GM18867 (cell line): ENCODE measurements at regions not wholly inside any gene's neighbourhood (a gene's known extent, or its start where the extent isn't known, plus 50 kb on each side); places are given as distances from the start of the nearest gene placed in this dataset.
"Not testable (repeated sequence)": the region's sequence is repeated elsewhere in the genome, so short reads cannot be mapped to it uniquely, and the experiment has no call there.

Experiments
- ATAC-seq: cut with Tn5 transposase; IDR thresholded peaks from one replicate; pipeline ENCODE4 v1.9.1; 2021; ENCODE audit warnings: mild to moderate bottlenecking, moderate library complexity; ENCODE audit not compliant: unreplicated experiment

GRCh38 chr2:101612019-101612418, 85.5 kb upstream of the MAP4K4 start:
- ATAC-seq = no peak

GRCh38 chr2:101610750-101611315, 86.7 kb upstream of the MAP4K4 start:
- no peak for ATAC-seq

DNA sequence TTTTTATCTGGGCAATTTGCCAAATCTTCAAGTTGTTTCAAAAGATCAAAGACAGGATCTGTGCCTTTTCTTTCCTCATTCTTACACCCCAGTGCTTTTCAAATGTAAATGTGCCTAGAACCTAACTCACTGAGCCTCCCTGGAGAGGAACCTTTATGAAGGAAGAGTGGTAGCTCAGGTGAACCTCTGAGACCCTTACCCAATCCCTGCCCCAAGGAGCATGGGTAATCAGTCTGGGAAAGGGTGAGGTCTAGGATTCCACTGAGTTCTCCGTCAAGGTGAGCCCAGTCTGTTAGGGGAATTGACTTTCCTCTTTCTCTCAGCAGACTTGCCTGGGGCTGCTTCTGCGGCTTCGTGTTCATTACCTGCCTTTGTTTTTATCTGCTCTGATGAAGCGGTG, 88.1 kb upstream of the MAP4K4 start:
- no peak for ATAC-seq

DNA sequence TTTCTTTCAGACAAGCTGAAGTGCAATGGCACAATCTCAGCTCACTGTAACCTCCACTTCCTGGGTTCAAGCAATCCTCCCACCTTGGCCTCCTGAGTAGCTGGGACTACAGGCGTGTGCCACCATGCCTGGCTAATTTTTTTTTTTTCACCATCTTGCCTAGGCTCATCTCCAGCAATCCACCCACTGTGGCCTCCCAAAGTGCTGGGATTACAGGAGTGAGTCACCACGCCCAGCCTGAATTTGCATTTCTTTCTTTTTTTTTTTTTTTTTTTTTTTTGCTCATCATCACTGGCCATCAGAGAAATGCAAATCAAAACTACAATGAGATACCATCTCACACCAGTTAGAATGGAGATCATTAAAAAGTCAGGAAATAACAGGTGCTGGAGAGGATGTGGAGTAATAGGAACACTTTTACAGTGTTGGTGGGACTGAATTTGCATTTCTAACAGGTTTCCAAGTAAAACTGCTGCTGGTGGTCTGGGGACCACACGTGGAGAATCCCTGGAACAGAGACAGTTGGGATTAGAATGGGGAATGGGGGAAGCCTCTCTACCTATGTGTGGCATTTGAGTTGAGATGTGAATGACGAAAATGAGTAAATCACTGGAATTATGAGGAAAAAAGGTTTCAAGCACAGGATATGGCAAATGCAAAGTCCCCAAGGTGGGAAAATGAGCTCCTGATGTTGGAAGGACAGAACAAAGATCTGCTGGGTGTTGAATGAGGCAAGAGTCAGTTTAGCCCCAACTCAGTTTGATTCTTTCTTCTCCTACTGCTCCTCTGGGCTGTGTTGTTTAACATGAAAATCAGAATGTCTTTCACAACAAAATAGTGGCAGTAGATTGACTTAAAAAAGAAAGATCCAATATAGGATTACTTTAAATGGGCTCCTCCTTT, 88.8 kb upstream of the MAP4K4 start:
- no peak for ATAC-seq

DNA sequence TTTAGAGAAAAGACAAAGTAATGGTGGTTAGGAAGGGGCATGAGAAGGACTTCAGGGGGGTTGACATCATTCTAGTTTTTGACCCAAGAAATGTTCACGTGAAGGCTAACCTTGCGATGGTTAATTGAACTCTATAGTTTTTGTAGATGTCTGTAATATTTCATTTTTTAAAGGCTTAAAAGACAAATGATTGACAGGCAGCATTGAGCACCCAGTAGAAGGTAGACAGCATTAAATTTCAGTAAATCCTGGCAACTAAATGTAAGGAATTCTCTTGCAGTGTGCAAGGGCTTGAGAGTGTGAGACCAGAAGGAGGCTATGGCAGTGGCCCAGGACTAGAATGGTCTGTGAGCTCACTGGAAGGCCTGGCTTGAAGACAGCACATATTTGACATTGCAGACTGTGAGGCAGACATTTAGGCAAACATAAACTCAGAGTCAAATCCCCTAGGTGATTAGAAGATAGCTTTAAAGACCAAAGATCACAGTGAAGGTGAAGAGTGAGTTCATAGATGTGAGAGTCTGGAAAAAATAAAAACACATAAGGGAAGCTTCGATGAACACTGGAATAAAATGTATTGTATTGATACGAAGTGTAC, 100.1 kb upstream of the MAP4K4 start:
- no peak for ATAC-seq

DNA sequence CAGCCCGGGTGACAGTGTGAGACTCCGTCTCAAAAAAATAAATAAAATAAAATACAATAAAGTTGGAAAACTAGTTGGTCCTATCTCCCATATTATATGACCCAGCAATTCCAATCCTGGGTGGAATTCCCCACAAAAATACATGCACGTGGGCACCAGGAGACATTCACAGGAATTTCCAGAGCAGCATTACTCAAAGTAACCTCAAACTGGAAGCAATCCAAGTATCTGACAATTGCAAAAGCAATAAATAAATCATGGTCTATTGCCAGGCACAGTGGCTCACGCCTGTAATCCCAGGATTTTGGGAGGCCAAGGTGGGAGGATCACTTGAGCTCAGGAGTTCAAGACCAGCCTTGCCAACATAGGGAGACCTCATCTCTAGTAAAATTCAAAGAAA, 101.2 kb upstream of the MAP4K4 start:
- ATAC-seq = no peak

- no peak for ATAC-seq
These were observed 110.3 kb upstream of the MAP4K4 start for GRCh38 chr2:101587251-101587650.

- no peak for ATAC-seq
These were observed 108.9 kb upstream of the RFX8 start for GRCh38 chr2:101583861-101584260.

DNA sequence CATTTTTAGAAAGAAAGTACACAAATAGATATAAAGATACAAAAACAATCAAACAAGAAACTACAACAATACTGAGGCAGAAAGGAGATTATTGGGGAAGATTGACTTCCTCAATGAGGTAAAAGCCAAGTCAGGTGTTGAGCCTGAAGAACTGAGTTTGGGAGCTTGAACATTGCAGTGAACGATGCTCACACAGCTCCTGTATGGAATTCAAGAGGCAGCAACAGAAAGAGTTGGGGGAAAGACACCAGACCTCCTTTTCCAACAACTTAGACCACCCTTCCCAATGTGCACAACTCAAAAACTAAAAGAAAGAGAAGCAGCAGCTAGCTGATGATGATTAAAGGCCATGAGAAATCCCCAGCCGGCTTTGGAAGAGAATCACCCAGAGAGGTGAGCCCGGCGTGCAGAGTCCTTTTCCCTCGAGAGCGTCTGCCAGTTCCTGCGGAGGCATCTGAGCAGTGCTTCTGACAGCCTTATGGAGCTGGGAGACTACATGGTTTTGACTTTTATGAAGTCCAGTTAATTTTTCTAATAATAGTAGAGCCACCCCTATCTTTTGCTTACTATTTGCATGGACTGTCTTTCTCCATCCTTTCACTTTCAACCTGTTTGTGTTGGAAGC, 106.9 kb upstream of the RFX8 start:
- no peak for ATAC-seq

- ATAC-seq = no peak
These were observed 105.6 kb upstream of the RFX8 start for GRCh38 chr2:101580528-101580927.

GRCh38 chr2:101578671-101579070, 103.8 kb upstream of the RFX8 start:
- no peak for ATAC-seq

DNA sequence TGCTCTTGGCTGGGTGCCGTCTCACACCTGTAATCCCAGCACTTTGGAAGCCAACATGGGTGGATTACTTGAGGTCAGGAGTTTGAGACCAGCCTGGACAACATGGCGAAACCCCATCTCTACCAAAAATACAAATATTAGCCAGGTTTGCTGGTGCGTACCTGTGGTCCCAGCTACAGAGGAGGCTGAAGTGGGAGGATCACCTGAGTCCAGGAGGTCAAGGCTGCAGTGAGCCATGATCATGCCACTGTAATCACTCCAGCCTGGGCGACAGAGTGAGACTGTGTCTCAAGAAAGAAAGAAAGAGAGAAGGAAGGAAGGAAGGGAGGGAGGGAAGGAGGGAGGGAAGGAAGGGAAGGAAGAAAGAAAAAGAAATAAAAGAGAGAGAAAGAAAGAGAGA, 103.2 kb upstream of the RFX8 start:
- not testable (repeated sequence) for ATAC-seq

DNA sequence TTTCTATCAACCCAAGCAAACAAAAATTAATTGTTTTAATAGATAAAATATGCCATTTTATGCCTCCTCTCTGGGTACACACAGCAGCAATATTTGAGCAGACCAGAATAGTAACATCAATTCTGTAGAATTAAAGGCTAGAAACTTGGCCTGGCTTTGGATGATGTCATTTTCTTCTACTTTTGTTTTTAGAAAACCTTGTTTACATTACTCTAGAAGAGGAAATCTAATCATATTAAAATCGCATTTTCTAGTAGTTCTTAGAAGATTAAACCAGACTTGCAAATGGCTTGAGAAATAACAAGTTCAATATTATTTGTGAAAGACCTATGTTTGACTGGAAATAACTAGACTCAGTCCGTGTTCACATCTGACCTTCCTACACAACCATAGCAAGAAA, 102.3 kb upstream of the RFX8 start:
- ATAC-seq = no peak

GRCh38 chr2:101574622-101575021, 99.7 kb upstream of the RFX8 start:
- ATAC-seq = no peak

DNA sequence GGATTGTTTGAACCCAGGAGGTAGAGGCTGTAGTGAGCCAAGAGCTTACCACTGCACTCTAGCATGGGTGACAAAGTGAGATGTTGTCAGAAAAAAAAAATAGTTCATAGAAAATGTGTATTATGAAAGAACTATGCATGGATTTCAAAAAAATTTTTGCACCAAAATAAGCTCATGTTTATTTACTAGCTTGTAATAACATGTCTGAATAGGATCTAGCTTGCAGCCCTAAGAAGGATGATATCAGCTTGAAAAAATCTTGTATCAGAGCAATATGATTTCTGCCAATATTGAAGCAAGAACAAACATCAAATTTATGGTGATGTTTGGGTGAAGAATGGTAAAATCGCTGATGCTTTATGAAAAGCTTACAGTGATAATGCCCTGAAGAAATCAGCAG, 97.0 kb upstream of the RFX8 start:
- ATAC-seq = no peak

- no peak for ATAC-seq
These were observed 95.1 kb upstream of the RFX8 start for GRCh38 chr2:101569886-101570520.

DNA sequence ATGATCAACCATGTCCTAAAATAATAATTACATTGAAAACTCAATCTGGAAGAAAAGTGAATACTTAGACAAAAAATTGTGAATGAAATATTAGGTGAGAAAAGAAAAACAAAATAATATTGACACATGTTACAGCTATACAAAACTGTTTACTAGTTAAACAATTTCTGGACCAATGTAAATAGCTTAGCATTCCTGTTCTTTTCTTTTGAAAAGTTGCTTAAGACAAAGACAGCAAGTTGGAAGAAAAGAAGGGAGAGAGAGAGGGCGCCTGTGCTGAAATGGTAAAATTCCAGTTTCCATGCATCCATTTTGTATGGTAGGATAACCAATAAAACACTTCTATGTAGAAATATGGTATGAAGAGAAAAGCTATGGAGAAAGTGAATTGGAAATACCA, 94.1 kb upstream of the RFX8 start:
- ATAC-seq = no peak

- ATAC-seq = no peak
These were observed 91.8 kb upstream of the RFX8 start for GRCh38 chr2:101566632-101567228.

- ATAC-seq = no peak
These were observed 88.9 kb upstream of the RFX8 start for GRCh38 chr2:101563849-101564248.

DNA sequence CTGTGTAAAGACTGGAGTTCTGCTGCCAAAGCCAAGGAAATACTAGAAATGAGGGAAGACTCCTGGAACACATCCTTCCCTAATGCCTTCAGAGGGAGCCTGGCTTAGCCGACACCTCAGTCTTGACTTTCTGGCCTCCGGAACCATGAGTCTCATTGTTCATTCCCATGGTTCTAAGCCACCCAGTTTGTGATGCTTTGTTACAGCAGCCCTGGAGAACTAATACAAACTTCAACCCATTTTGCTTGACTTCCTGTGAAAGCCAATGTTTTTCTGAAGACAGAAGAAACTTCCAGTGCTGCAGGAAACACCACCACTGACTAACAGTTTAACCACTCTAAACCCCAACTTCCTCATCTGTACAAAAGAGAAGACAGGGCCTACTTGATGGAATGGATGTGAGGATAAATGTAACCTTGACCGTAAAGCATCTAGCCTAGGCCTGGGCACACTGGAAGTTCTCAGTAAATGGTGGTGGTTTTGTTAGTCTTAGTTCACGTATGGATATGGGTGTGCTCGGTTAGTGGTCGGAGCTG, 85.9 kb upstream of the RFX8 start:
- ATAC-seq = no peak

- no peak for ATAC-seq
These were observed 84.6 kb upstream of the RFX8 start for GRCh38 chr2:101559551-101559950.
